ENCODE measurements at regions not wholly inside any gene's neighbourhood (a gene's known extent, or its start where the extent isn't known, plus 50 kb on each side); places are given as distances from the start of the nearest gene placed in this dataset.

DNA sequence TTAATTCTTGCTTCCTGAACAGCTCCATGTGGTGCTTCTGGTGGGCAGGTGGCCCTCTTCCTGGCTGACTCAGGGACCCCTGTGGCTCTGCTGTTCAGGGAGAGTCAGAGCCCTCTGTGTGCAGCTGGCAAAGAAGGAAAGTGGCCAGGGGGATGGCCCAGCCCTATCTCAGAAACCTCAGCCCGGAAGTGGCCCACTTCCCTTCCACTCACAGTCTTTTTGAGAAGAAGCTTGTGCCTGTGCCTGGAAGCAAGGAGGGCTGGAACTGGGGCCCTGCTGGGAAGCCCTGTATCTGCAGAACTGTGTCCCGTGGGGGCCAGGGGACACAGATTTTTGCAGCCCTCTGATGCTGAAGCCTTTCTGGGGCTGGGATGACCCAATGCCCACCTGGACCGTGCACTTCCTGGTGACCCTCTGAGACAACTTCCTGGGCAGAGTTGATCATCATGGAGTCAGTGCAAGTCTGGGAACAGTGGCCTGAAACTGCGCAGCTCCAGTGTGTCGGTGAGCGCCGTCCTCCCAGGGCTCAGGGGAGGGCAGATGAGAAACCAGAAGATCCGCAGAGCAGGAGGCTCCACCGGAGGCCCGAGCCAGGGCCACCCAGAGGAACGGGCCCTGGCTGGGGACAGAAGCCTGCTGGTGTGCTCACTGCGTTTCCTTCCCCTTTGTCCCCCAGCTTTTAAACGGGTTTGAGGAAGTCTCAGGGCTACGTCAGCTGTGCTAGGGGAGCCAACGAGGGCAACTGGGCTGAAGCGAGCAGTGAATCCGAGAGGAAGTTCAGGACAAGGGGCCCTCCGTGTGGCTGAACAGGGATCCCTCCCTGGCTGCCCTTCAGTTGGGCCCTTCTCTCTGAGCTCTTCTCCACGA is 217.4 kb upstream of the RTL1 start:
- no peak for DNase-seq (ENCODE audit: low spot score)

DNA sequence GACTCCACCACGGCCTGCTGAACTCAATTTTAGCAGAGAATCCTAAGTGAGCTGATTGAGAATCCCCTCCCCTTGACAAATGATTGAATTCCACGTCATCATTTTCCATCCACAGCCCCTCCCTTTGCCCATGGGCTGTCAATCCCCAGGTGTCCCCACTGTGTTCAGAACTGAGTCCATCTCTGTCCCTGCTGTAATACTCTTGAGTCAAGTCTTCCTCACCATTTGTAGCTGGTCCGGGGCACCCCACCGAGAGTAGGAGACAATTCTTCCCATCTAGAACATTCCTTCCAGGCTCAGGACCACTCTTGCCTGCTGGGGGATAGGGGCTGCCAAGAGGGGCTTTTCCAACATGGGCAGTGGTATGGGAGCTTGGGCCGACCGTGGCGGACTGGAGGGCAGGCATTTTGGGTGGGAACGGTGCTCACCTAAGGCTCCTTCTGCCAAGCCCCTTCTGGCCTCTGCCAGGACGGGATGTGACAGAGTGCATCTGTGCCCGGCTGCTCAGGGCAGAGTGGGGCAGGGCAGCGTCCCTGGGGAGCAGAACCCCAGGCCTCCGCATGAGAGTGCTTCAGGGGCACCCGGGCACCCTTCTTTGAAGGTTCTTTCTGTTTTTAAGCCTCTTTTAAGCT is 218.1 kb upstream of the RTL1 start:
- no peak for DNase-seq (ENCODE audit: low spot score)

DNA sequence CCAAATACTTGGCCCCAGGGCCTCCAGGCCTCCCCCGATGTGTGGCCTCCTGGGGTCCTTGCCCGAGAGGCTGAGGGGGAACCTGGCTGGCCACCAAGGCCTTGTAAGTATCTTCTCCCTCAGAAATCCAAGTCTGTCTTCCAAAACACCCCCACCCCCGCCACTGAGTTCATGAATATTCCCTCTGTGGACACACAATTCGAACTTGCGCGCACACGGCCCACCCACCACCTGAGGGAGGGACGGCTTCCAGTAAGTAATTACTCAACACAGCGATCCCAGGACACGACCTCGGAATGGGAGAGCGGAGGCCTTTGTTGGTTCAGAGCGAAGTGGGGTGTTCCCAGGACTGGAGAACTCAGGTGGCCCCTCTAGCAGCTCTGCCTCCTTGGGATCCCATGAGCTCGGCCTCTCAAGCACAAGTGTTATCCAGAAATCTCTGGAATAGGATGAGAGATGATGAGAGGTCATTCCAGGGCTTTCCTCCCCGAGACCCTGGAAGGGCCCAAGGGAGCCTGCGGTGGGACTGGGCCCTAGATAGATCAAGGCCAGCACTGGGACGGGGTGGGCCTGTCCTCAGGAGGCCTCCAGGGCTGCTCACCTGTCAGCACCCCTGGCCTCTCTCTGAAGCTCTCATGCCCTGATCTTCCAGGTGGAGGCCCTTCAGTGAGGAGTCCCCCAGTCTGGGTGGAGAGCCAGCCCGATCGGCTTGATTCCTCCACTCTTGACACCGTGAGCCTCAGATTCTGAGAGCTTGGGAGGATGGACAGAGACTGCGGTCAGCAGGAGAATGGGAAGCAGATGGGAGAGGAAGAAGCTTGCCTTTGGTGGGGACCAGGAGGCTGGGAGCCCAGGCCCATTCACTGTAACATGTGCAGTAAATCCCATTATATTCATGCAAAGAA is 219.0 kb upstream of the RTL1 start:
- no peak for DNase-seq (ENCODE audit: low spot score)

DNA sequence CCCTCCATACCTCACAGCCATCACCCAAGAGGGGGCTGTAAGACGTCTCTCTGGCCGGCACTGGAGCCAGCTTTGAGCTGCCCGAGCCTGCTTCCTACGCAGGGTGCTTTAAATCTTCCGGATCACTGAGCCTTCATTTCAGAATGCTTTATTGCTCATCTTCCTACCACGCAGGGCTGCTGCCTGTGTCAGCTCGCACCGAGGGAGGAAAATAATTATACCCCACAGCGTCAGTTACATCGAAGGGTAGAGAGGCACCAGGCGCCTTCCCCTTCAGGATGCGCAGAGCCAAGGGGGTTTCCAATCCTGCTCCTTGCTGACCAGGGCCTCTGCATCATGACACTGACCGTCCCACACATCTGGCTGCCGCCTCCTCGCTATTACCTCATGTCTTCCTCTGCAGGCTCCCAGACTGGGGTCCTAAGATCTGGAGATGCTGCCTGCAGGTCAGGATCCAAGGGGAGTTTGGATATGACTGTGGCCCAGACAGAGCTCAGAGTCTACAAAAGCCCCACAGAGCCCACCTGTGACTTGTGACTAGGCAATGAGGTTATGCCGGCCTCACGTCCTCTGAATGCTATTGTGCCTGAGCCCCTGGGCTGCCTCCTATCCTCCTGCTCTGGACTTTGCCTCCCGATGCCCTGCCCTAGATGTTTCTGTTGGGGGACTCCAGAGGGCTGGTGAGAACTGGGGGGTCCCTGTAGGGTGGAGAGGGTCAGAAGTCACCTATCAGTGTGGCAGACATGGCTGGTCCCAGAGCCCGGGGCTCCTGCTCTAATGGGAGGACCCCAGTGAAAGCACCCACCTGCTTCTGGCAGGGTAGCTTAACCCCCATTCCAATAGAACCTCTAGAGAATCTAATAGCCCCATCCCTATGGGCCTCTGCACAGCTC is 220.3 kb upstream of the RTL1 start:
- no peak for DNase-seq (ENCODE audit: low spot score)

DNA sequence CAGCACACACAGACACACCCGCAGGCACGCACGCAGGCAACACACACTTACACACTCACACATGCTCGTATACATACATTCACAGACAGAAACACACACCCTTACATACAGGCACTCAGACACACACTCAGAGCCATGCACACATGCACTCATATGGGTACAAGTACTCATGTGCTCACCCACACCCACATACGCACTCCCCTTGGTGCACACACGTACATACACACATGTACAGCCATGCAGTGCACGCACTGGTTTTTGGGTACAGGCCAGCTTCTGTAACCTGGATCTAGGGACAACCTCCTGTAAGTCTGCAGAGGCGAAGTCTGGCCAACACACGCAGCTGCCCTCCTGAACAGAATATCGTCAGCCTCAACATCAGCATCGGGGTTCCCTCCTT is 221.3 kb upstream of the RTL1 start:
- no peak for DNase-seq (ENCODE audit: low spot score)

DNA sequence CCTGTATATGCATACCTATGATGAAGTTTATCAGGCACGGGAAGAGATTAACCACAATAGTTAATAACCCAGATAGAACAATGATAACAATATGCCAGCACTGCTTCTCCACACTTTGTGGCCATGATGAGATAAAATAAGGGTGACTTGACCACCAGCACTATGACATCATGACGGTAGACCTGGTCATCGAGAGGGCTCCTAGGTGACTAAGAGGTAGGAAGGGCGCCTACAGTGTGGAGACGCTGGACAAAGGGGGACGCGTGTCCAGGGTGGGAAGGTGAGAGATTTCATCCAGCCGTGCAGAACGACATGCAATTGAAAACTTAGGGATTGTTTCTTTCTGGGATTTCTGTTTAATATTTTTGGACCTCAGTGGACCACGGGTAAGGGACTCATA is 221.8 kb upstream of the RTL1 start:
- no peak for DNase-seq (ENCODE audit: low spot score)

DNA sequence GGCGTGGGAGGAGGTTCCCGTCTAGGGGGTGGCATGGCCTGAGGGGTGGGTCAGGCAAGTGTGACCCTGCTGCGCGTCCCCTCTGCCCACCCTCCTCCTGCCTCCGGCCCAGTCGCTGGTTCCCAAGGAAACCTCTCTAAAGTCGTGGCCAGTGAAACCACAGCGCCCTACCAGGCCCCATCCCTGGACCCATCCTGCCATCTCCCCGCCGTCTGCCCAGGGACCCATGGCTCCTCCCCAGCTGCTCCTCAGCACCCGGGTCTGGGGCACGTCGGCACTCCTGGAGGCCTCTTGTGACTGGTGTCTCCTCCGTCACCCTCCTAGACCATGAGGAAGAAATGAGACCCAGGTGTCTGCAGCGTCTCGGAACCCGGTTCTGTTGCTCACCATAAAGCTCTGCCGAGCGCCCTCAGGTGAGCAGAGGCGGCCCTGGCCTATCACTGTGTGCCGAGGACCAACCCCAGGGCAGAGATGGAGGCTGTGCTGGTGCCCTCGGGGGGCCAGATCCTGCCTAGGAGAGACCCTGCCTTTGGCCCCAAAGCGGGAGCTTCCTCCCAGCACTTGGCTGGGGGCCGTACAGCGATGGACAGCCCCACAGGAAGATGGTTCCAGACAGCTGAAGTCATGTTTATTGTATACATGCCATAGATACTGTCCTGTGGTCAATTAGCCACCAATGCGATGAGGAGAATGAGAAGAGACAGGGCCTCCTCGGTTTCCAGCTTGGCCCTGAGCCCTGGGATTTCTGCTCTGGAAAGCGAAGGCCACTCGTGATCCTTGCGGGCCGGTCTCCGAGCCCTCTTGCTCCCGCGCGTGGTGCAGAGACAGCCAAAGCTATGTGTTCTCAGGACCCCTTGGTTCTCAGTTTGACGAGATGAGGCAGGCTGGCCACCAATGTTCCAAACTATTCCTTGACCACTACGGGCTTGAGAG is 222.5 kb upstream of the RTL1 start:
- no peak for DNase-seq (ENCODE audit: low spot score)

DNA sequence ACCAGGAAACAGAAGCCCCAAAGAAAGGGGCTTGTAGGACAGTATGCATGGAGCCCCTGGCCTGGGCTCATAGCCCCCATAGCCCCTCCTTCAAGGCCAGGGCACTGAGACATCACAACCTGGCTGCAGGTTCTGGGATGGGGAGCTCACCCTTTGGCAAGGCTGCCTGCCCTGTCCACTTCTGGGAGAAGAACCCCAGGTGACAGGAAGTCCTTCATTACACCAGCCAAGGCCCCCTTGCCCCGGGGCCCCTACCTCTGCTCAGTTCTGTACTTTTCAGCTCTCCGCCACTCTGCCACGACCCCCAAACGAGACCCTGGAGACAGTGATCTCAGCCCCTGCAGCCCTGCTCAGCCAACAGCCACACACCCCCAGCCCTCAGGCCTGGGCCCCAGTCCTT is 223.2 kb upstream of the RTL1 start:
- no peak for DNase-seq (ENCODE audit: low spot score)

DNA sequence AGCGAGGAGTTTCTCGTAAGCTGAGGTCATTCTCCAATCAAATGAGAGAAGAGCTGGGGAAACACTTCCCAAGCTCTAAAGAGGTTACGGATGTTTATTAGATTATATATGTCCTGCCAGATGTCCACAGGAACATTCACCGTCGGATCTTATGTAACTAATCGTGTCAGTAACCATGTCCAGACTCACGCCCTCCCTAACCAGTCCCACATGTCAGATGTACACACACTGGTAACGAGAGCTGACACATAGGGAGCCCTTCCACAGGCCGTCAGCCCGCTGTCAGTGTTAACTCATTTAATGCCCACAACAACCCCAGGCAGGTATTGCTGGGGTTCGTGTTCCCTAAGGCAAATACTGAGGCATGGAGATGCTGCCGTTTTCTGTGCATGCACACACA is 223.7 kb upstream of the RTL1 start:
- no peak for DNase-seq (ENCODE audit: low spot score)

DNA sequence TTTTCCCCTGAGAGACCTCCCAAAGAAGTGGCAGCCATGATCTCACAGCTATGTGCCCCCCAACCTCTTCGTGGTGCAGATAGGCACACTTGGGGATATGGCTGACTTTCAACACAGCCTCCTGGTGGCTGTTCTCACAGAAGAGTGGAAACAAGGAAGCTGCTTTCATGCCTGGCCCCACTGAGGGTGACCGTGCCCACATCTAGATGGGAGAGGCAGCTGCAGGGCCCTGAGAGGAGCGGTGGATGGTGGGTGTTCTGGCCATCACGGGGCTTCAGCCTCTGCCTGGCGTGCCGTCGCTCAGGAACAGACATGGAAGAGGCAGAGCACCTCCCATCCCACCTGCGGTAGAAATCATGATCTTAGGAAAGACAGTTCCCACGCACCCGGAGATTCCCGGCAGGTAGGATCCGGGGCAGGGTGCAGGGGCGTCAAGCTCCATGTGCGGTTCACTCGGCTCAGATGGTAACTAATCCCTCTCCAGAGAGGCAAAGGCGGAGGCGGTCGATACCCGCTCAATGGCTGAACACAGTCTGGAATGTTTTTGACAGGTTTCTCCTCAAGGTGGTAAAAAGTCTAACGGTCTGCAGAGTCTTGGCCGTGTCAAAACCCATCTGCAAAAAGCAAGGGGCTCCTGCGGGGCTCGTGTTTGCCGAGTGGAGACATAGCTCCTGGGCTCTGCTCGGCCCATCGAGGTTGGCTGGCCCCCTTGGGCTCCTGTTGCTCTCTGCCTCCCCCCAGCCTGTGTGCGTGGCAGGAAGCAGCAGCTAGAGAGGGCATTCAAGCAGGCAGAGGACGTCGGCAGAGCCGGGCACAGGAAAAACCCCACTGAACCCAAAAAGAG is 225.2 kb upstream of the RTL1 start:
- DNase-seq (ENCODE audit: low spot score): no peak

DNA sequence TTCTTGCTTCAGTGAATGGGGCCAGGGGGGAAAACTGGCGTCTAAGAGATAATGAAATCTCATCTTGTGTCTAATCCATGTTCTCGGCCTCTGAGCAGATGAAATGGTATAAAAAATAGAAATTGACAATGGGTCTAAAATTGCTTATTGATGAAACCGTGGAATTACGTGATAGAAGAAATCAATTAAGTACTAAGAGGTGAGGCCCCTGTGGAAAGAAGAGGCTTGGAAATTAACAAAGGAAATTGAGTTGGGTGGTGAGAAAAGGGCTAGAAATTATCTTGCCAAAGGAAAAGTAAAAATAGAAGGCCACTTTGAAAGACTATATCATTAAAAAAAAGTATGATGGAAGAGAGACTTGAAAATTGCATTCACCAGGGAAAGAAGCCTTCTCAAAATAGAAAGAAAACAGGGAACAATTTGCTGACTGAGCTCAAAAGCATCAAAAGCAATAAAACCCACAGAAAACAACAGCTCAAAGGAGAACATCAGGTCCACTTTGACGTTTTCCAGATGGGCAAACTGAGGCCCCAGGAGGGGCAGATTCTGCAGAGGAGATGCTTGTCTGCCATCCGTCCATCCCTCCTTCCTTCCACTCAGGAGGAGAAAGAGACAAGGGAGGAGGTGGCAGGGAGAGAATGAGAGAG is 226.1 kb upstream of the RTL1 start:
- DNase-seq (ENCODE audit: low spot score): no peak

DNA sequence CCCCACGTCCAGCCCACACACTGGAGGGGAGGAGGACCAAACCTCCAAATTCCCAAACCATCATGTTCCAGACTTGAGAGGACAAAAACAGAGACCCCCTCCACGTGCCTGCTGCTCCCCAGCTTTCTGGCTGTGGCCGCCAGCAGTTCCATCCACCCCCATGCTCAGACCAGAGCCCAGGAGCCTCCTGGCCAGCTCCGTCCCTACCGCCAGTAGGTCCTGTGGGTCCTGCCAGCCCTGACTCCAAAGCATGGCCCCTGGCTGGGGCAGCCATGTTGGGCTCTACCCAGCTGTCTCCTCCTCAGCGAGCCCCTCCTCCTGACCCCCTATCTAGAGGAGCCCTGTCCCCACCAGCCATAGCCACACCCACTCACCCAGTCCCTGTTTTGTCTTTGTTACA is 227.3 kb upstream of the RTL1 start:
- no peak for DNase-seq (ENCODE audit: low spot score)

DNA sequence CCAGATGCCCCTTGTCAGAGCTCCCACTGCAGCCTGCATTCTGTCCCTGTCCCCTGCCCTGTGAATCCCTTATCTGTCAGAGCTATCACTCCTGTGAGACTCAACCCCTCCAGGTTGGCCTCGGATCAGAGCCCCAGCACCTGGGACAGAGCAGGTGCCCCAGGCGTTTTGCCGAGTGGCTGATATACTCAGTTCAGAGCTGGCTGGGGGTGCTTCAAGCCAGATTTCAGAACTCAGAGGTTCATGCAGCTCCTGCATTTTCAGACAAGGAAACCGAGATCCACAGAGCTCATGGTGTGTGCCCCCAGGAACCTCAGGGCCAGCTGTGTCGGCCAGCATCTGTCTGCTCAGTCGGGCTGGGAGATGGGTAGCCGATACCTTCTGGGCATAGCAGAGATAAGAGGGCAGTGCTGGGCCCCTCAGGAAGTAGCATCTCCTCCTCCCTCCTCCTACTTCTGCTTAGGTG is 228.0 kb upstream of the RTL1 start:
- no peak for DNase-seq (ENCODE audit: low spot score)

DNA sequence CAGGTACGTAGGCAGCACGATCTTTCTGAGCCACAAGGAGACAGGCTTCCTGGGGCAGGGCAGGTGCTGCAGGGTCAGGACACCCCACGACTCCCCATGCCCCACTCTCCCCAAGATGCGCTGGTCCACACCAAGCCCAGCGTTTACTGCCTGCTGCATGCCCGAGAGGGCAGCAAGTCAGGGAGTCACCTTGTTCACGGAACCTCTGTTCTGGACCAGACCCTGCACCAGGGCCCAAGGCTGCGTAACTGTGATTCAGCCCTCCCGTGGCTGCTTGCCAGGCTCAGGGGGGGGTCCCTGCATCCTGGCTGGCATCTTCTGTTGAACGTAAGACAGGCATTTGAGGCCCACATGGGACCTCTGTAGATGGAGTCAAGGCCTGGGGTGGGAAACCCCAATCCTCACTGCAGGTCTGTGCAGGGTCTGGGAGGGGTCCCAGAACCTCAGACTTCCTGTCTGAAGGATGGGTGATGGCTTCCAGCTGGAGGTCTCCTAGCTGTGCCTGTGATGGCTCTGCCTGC is 228.6 kb upstream of the RTL1 start:
- no peak for DNase-seq (ENCODE audit: low spot score)

DNA sequence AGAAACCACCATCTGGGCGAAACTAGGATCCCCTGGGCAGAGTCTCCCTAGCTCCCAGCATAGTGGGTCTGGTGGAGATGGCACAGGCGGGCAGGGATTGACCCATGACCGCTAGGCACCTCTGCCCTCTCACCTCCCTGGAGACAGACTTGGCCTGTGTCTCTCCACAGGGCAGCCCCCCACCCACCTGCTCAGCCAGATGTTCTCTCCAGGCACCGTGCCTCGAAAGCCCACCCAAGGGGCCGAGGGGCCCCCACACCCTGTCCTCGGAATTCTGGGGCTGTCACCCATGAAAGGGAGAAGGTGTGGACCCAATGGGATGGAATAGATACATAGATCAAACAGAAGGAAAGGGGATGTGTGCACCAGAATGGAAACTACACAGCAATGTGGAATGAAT is 229.1 kb upstream of the RTL1 start:
- no peak for DNase-seq (ENCODE audit: low spot score)

DNA sequence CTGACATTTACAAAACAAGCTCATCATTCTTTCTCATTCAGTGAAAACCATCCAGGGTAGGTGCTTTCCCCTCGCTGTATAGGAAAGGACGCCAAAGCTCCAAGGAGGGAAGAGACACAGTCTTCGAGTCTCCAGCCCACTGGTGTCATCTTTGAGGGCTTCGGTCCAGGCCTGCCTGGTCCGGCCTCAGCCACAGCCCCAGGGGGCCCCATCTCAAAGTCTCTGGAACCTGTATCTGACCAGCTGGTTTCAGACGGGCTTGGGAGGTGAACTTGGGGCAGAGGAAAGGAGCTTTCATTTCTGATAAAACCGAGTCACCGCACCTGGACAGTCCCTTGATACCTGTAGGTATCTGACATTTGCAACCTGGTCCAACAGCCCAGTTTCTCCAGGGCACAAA is 229.5 kb upstream of the RTL1 start:
- DNase-seq (ENCODE audit: low spot score): no peak

DNA sequence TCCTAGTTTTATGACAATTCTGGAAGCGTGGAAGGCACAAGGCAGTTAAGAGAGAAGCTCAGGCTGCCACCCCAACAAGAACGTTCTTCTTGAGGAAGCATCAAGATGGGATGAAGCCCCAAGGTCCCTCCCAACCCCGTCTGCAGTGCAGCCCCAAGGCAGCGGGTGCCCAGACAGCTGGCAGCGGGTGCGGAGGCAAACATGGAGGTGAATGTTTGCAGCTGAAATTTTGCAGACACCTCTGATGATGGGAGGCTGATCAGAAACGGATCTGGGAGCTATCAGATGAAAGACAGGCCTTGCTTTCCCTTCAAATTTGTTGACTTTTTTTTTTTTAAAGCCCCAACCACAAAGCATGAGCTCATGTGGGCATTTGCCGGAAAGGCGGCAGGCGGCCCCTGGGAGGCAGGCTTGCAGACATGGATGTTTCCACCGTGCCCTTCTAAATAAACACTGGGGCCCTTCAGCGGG is 230.7 kb upstream of the RTL1 start:
- peak; percentile 72 for DNase-seq (ENCODE audit: low spot score)

DNA sequence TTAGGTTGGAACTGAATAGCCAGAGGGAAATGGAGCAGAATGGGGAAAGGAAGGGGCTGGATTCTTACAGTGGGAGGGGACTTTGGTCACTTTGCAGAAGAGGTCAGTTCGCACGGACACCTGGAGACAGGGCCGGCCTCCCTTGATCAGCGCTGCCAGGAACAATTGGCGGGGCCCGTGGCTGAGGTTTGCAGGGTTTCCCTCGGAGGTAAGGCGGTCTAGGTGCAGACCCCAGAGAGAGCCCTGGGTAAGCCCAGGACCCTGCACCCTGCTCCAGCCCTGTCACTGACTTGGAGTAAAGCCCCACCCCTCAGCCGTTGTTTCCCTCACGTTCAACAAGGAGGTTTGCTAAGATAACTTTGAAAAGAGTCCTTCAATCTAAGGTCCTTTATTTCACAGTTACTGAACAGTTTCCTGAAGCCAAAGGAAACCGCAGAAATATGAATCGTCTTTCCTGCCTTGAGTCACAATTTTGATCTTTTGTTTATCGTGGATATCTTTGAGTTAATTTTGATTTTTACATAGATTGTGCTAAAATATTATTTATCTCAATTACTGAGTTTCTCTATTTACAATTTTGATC is 231.4 kb upstream of the RTL1 start:
- DNase-seq (ENCODE audit: low spot score): no peak

Measured in H4 (cell line).